Mesothelial cell of epicardium (in vitro differentiated cells): ENCODE measurements at regions not wholly inside any gene's neighbourhood (a gene's known extent, or its start where the extent isn't known, plus 50 kb on each side); places are given as distances from the start of the nearest gene placed in this dataset.

Experiments used
- DNase-seq, 2 experiments: peaks; one replicate each; pipeline ENCODE4 v3.0.0; 2021; ENCODE audit warnings: low spot score in 2 of 2; ENCODE audit not compliant: unreplicated experiment in 2 of 2
- H3K27ac Mint-ChIP-seq: 2 replicates; pipeline ENCODE4 v1.8.0; 2021; ENCODE audit warnings: mixed read lengths
- H3K27me3 Mint-ChIP-seq: 2 replicates; pipeline ENCODE4 v1.8.0; 2021; ENCODE audit warnings: low read depth, mixed read lengths
- H3K36me3 Mint-ChIP-seq: 2 replicates; pipeline ENCODE4 v1.8.0; 2021; ENCODE audit warnings: mixed read lengths
- H3K4me1 Mint-ChIP-seq: 2 replicates; pipeline ENCODE4 v1.8.0; 2021; ENCODE audit warnings: mixed read lengths
- H3K4me3 Mint-ChIP-seq: 2 replicates; pipeline ENCODE4 v1.8.0; 2021; ENCODE audit warnings: mild to moderate bottlenecking, moderate library complexity, mixed read lengths
- H3K9me3 Mint-ChIP-seq: 2 replicates; pipeline ENCODE4 v1.8.0; 2021; ENCODE audit warnings: mixed read lengths
- TF ChIP-seq, protein P1 (sequence below): fragments of 200-600 bp; sonication (generic); IDR thresholded peaks from one replicate; pipeline ENCODE4 v1.5.0; 2021; ENCODE audit warnings: antibody characterized with exemption; ENCODE audit not compliant: unreplicated experiment

GRCh38 chr2:191625016-191625415 is 52.9 kb upstream of the NABP1 start:
- Mint-ChIP-seq H3K9me3 (peaks cover 3% of the 10 kb centered on the region), H3K27me3 (no peaks in the 10 kb centered on the region), H3K27ac (no peak overlapping the region), H3K36me3 (no peaks in the 10 kb centered on the region), H3K4me1 (peaks cover 19% of the 10 kb centered on the region), H3K4me3 (no peak overlapping the region)
- TF ChIP-seq, protein P1, sequence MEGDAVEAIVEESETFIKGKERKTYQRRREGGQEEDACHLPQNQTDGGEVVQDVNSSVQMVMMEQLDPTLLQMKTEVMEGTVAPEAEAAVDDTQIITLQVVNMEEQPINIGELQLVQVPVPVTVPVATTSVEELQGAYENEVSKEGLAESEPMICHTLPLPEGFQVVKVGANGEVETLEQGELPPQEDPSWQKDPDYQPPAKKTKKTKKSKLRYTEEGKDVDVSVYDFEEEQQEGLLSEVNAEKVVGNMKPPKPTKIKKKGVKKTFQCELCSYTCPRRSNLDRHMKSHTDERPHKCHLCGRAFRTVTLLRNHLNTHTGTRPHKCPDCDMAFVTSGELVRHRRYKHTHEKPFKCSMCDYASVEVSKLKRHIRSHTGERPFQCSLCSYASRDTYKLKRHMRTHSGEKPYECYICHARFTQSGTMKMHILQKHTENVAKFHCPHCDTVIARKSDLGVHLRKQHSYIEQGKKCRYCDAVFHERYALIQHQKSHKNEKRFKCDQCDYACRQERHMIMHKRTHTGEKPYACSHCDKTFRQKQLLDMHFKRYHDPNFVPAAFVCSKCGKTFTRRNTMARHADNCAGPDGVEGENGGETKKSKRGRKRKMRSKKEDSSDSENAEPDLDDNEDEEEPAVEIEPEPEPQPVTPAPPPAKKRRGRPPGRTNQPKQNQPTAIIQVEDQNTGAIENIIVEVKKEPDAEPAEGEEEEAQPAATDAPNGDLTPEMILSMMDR: no peak
- no peak for DNase-seq

DNA sequence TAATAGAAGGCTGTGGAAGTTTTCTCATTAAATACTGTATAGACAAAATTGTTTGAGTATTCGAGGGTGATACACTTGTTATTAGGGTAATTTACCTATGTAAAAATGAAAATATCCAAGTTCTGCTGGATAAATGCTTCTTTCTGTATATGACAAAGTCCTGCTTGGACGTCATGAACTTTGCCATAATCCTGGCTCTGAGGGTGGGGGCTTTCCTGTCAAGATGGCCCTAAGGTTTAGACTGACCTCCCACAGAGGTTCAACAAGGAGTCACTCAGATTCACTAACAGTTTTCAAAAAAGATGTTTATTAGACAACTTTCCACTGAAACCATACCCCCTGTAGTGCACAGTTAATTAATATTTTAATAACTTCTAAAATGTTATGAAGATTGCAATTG is 52.5 kb upstream of the NABP1 start:
- H3K27ac Mint-ChIP-seq: no peak overlapping the region
- TF ChIP-seq, protein P1: no peak
- H3K27me3 Mint-ChIP-seq: no peaks in the 10 kb centered on the region
- no peaks in the 10 kb centered on the region for H3K36me3 Mint-ChIP-seq
- H3K9me3 Mint-ChIP-seq: peaks cover 3% of the 10 kb centered on the region
- DNase-seq: no peak
- H3K4me1 Mint-ChIP-seq: peaks cover 19% of the 10 kb centered on the region
- H3K4me3 Mint-ChIP-seq: no peak overlapping the region

- no peaks in the 10 kb centered on the region for H3K27me3 Mint-ChIP-seq
- DNase-seq: no peak
Observed at GRCh38 chr2:191626497-191627151, 51.3 kb upstream of the NABP1 start.

DNA sequence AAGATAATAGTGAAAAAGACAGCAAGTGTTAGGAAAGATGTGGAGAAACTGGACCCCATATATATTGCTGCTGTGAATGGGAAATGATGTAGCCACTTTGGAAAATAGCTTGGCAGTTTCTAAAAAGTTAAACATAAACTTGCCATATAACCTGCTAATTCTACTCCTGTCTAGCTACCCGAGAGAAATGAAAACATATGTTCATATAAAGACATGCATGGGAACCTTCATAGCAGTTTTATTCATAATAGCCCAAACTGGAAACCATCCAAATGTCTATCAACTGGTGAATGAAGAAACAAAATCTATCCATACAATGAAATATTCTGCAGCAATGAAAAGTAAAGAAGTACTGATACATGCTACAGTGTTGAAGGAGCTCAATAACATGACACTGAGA is 50.4 kb upstream of the NABP1 start:
- Mint-ChIP-seq H3K9me3 (peaks cover 3% of the 10 kb centered on the region), H3K27me3 (no peaks in the 10 kb centered on the region), H3K4me3 (no peak overlapping the region), H3K36me3 (no peaks in the 10 kb centered on the region), H3K27ac (no peak overlapping the region), H3K4me1 (peaks cover 28% of the 10 kb centered on the region)
- TF ChIP-seq, protein P1: no peak
- no peak for DNase-seq

More at GRCh38 chr2:191626497-191627151, 51.3 kb upstream of the NABP1 start:
- no peaks in the 10 kb centered on the region for H3K36me3 Mint-ChIP-seq
- no peak overlapping the region for H3K27ac Mint-ChIP-seq
- TF ChIP-seq, protein P1: no peak
- H3K9me3 Mint-ChIP-seq: peaks cover 3% of the 10 kb centered on the region
- no peak overlapping the region for H3K4me3 Mint-ChIP-seq
- peaks cover 22% of the 10 kb centered on the region for H3K4me1 Mint-ChIP-seq
